HFFc6 (cell line): ENCODE measurements at regions not wholly inside any gene's neighbourhood (a gene's known extent, or its start where the extent isn't known, plus 50 kb on each side); places are given as distances from the start of the nearest gene placed in this dataset.
"Not testable (repeated sequence)": the region's sequence is repeated elsewhere in the genome, so short reads cannot be mapped to it uniquely, and the experiment has no call there.

Experiments used
- DNase-seq: peaks from one replicate; pipeline ENCODE4 v3.0.0-alpha.2; 2018
- H3K27ac Mint-ChIP-seq: 2 replicates; pipeline ENCODE4 v1.8.0; 2020; ENCODE audit warnings: mild to moderate bottlenecking, mixed read lengths
- H3K27me3 Mint-ChIP-seq: 2 replicates; pipeline ENCODE4 v1.8.0; 2021; ENCODE audit warnings: mild to moderate bottlenecking, moderate library complexity, mixed read lengths; ENCODE audit not compliant: insufficient read depth
- H3K36me3 Mint-ChIP-seq: 2 replicates; pipeline ENCODE4 v1.8.0; 2021; ENCODE audit warnings: low read depth, mixed read lengths
- H3K4me1 Mint-ChIP-seq: 2 replicates; pipeline ENCODE4 v1.8.0; 2020; ENCODE audit warnings: low read depth, mixed read lengths
- H3K4me3 Mint-ChIP-seq: 2 replicates; pipeline ENCODE4 v1.8.0; 2020; ENCODE audit warnings: mild to moderate bottlenecking, moderate library complexity, mixed read lengths
- H3K9me3 Mint-ChIP-seq: 2 replicates; pipeline ENCODE4 v1.8.0; 2020; ENCODE audit warnings: mild to moderate bottlenecking, mixed read lengths
- TF ChIP-seq, protein P1 (sequence below): fragments of 200-600 bp; sonication (generic); IDR thresholded peaks from 2 replicates; pipeline ENCODE4 v1.5.0; 2021; ENCODE audit warnings: antibody characterized with exemption, mild to moderate bottlenecking

DNA sequence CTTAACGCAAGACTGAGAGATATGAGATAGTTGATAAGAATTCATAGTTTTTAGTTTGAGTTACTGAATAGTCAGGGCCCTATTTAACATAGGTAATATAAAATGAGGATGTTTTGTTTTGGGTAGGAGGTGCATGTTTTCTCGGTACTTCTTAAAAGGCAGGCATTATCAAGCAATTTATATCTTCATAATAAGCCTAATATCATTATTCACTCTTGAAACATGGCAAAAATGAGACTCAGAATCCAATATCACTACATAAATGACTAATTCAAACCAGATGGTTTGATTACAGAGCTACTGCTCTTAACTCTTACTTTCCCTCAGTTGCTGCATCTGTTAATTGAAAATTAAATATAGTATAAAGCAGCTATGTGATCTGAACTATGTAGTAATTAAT lies 2038.7 kb downstream of the EFNA5 start:
- Mint-ChIP-seq H3K36me3 (peaks cover 5% of the 10 kb centered on the region), H3K4me3 (no peak overlapping the region), H3K4me1 (no peaks in the 10 kb centered on the region), H3K9me3 (peaks cover 10% of the 10 kb centered on the region), H3K27me3 (no peaks in the 10 kb centered on the region), H3K27ac (no peak overlapping the region)
- TF ChIP-seq, protein P1, sequence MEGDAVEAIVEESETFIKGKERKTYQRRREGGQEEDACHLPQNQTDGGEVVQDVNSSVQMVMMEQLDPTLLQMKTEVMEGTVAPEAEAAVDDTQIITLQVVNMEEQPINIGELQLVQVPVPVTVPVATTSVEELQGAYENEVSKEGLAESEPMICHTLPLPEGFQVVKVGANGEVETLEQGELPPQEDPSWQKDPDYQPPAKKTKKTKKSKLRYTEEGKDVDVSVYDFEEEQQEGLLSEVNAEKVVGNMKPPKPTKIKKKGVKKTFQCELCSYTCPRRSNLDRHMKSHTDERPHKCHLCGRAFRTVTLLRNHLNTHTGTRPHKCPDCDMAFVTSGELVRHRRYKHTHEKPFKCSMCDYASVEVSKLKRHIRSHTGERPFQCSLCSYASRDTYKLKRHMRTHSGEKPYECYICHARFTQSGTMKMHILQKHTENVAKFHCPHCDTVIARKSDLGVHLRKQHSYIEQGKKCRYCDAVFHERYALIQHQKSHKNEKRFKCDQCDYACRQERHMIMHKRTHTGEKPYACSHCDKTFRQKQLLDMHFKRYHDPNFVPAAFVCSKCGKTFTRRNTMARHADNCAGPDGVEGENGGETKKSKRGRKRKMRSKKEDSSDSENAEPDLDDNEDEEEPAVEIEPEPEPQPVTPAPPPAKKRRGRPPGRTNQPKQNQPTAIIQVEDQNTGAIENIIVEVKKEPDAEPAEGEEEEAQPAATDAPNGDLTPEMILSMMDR = no peak
- DNase-seq = no peak

DNA sequence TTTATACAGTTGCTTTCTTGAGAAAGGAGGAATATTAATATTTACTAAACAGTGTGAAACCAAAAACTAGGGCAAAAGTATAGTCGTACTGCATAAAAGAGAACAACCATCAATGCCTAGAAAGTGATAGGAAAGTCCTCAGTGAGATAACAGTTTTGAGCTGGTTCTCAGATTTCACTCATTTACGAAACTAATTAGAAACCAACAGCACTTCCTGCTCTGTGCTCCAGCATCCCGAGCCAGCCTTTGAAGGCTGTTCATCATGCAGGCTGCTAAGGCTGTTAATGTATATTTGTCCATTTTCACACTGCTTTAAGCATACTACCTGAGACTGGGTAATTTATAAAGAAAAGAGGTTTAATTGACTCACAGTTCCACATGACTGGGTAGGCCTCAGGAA lies 2039.9 kb downstream of the EFNA5 start:
- DNase-seq = no peak
- H3K27ac Mint-ChIP-seq = no peak overlapping the region
- no peak overlapping the region for H3K4me3 Mint-ChIP-seq
- H3K36me3 Mint-ChIP-seq = peaks cover 3% of the 10 kb centered on the region
- peaks cover 7% of the 10 kb centered on the region for H3K9me3 Mint-ChIP-seq
- no peaks in the 10 kb centered on the region for H3K4me1 Mint-ChIP-seq
- no peaks in the 10 kb centered on the region for H3K27me3 Mint-ChIP-seq
- TF ChIP-seq, protein P1 = no peak

- H3K4me1 Mint-ChIP-seq = no peaks in the 10 kb centered on the region
- no peak overlapping the region for H3K27ac Mint-ChIP-seq
- DNase-seq = no peak
- H3K9me3 Mint-ChIP-seq = peaks cover 19% of the 10 kb centered on the region
- TF ChIP-seq, protein P1 = no peak
- H3K27me3 Mint-ChIP-seq = no peaks in the 10 kb centered on the region
- H3K36me3 Mint-ChIP-seq = no peaks in the 10 kb centered on the region
- no peak overlapping the region for H3K4me3 Mint-ChIP-seq
Observed at GRCh38 chr5:105619725-105620124, 2051.0 kb downstream of the EFNA5 start.

DNA sequence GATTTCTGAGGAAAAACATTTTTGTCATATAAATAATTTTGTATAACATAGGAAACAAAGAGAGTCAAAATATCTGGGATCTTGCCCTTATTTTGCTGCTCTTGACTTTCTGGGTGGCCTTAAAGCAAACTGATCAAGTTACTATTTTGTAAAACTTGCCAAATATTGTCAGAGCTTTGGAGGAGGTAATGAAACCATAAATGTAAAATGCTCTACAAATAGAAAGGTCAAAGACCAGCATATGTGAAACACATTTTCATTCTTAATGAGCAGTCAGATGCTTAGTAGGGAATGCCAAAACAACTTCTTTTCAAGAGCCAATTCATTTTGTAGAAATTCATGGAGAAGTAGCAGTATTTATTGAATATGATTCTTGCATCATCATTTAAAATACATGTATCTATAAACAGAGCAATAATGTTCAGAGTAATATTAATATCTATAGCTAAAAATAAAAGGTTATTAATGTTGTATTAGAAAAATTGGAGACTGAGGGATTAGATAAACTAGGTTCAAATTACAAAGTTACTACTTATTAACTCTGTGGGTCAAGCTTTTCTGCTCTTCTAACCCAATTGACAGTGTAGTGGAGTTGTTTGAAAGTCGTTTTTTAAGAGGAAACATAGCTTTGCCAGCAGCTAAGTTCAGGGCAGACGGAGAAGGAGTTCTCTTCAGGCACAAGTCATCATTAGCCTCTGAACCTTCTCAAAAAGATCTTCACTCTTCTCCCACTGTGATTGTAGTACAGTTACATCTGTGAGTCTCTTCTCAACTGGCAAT lies 2053.1 kb downstream of the EFNA5 start:
- H3K4me3 Mint-ChIP-seq = no peak overlapping the region
- TF ChIP-seq, protein P1 = no peak
- H3K36me3 Mint-ChIP-seq = no peaks in the 10 kb centered on the region
- H3K27ac Mint-ChIP-seq = no peak overlapping the region
- H3K9me3 Mint-ChIP-seq = peaks cover 19% of the 10 kb centered on the region
- H3K4me1 Mint-ChIP-seq = no peaks in the 10 kb centered on the region
- no peaks in the 10 kb centered on the region for H3K27me3 Mint-ChIP-seq
- no peak for DNase-seq

DNA sequence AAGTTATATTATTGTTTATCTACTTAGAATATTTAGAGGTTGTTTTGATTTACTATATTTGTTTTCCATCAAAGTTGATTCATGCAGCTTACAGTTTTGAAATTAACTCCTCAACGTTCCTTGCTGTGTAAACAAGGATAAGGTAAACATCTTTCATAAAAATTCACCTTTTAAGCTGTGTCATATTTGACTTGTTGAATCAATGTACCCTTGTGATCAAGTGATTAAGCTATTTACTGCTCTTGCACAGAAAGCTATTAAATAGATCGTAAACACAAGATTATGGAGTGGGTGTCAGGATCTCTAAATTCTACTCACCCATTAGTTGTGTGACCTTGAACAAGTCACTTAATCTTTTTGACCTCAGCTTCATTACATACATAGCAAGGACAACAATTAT lies 2054.0 kb upstream of the NUDT12 start:
- no peak for DNase-seq
- Mint-ChIP-seq H3K27me3 (no peaks in the 10 kb centered on the region), H3K9me3 (peaks cover 10% of the 10 kb centered on the region), H3K27ac (no peak overlapping the region), H3K4me3 (no peak overlapping the region), H3K36me3 (no peaks in the 10 kb centered on the region), H3K4me1 (no peaks in the 10 kb centered on the region)
- TF ChIP-seq, protein P1 = no peak

GRCh38 chr5:105602406-105602805 lies 2039.8 kb upstream of the NUDT12 start:
- DNase-seq, H3K4me1 Mint-ChIP-seq, H3K27ac Mint-ChIP-seq, H3K4me3 Mint-ChIP-seq, H3K27me3 Mint-ChIP-seq, H3K36me3 Mint-ChIP-seq: not testable (repeated sequence)
- H3K9me3 Mint-ChIP-seq = peaks cover 63% of the 10 kb centered on the region
